HCT116 (cell line): ENCODE measurements at regions not wholly inside any gene's neighbourhood (a gene's known extent, or its start where the extent isn't known, plus 50 kb on each side); places are given as distances from the start of the nearest gene placed in this dataset.

Source experiments
- ATAC-seq: fragments of 200-7000 bp; cut with Tn5 transposase; 2 replicates; pipeline ENCODE4 v1.9.1; 2020; ENCODE audit warnings: mild to moderate bottlenecking, moderate library complexity
- BruUV-seq: library from RNA; stranded (reverse); fragments of 400-500 nt; replicated peaks from 2 replicates; lab custom pipeline; 2021; lab: Mats Ljungman, UMichigan
- CTCF ChIA-PET: fragments of 300-600 bp; sonication (Branson Sonifier 250); formaldehyde crosslinking; loops from one replicate; lab custom pipeline; 2021; ENCODE audit warnings: antibody characterized with exemption; lab: Charles Lee
- POLR2A ChIA-PET: fragments of 300-600, 350-600 bp; sonication (Branson Sonifier 250); formaldehyde crosslinking; loops from one replicate; lab custom pipeline; 2021; ENCODE audit warnings: antibody characterized with exemption; lab: Charles Lee
- RAD21 ChIA-PET, 2 experiments: fragments of 300-600 bp; sonication (Branson Sonifier 250); formaldehyde crosslinking; loops; one replicate each; lab custom pipeline; 2023; ENCODE audit warnings: low total read pairs in 2 of 2; ENCODE audit not compliant: uncharacterized antibody in 2 of 2, unreplicated experiment in 2 of 2, low non-redundant PET in 1 of 2; lab: Charles Lee
- DNase-seq: peaks from one replicate; pipeline ENCODE4 v3.0.0-alpha.2; 2010; ENCODE audit warnings: low read depth, low spot score
- H2AFZ ChIP-seq: fragments of 200-600 bp; shearing (Covaris generic), sonication (generic); 2 replicates; pipeline ENCODE4 v1.6.1; 2017; ENCODE audit warnings: low read depth, mixed run types, mixed read lengths, antibody characterized with exemption, low read length; ENCODE audit not compliant: poor library complexity, severe bottlenecking
- H3K27ac ChIP-seq: 2 replicates; pipeline ENCODE4 v1.5.1; 2012; ENCODE audit warnings: low read depth, low read length
- H3K27me3 ChIP-seq: fragments of 200-600 bp; sonication (generic); 2 replicates; pipeline ENCODE4 v1.6.1; 2016; ENCODE audit warnings: mixed run types, low read length, mixed read lengths; ENCODE audit not compliant: insufficient read depth
- H3K36me3 ChIP-seq, 2 experiments: fragments of 200-500 bp in 1 of 2; fragments of 200-600 bp in 1 of 2; sonication (Bioruptor generic) in 1 of 2; sonication (generic) in 1 of 2; 2 replicates each; pipeline versions ENCODE4 v1.5.1 to v1.6.1; 2014 to 2016; ENCODE audit warnings: low read length in 2 of 2, inconsistent platforms in 1 of 2, mixed read lengths in 1 of 2, mixed run types in 1 of 2; ENCODE audit not compliant: insufficient read depth in 2 of 2, control insufficient read depth in 1 of 2
- H3K4me1 ChIP-seq, 2 experiments: fragments of 200-600 bp in 1 of 2; sonication (generic) in 1 of 2; 2 replicates each; pipeline versions ENCODE4 v1.5.1 to v1.6.1; 2012 to 2017; ENCODE audit warnings: low read length in 2 of 2, inconsistent platforms in 1 of 2, mild to moderate bottlenecking in 1 of 2, mixed read lengths in 1 of 2, mixed run types in 1 of 2, moderate library complexity in 1 of 2; ENCODE audit not compliant: insufficient read depth in 2 of 2, control insufficient read depth in 1 of 2
- H3K4me2 ChIP-seq: fragments of 200-600 bp; sonication (generic); 2 replicates; pipeline ENCODE4 v1.6.1; 2017; ENCODE audit warnings: mixed run types, low read length, mixed read lengths
- H3K4me3 ChIP-seq, 2 experiments: fragments of 200-600 bp in 1 of 2; sonication (generic) in 1 of 2; replicated peaks in 1 of 2; 2 replicates each; pipeline ENCODE4 v1.5.1; 2011 to 2016; ENCODE audit warnings: low read length in 2 of 2, control low read depth in 1 of 2, low read depth in 1 of 2, mild to moderate bottlenecking in 1 of 2, mixed read lengths in 1 of 2, mixed run types in 1 of 2
- H3K79me2 ChIP-seq: fragments of 200-600 bp; sonication (generic); 2 replicates; pipeline ENCODE4 v1.6.1; 2017; ENCODE audit warnings: mild to moderate bottlenecking, mixed run types, low read length, moderate library complexity, mixed read lengths; ENCODE audit not compliant: insufficient read depth
- H3K9ac ChIP-seq: fragments of 200-600 bp; sonication (generic); 2 replicates; pipeline ENCODE4 v1.6.1; 2016; ENCODE audit warnings: low read length, mixed read lengths
- H3K9me2 ChIP-seq: fragments of 200-600 bp; sonication (generic), shearing (Covaris generic); 2 replicates; pipeline ENCODE4 v1.6.1; 2017; ENCODE audit warnings: mixed run types, mild to moderate bottlenecking, moderate library complexity; ENCODE audit not compliant: insufficient read depth
- H3K9me3 ChIP-seq, 2 experiments: fragments of 200-500 bp in 1 of 2; fragments of 200-600 bp in 1 of 2; sonication (Bioruptor generic) in 1 of 2; sonication (generic) in 1 of 2; 2 replicates each; pipeline ENCODE4 v1.6.1; 2014 to 2017; ENCODE audit warnings: low read length in 2 of 2, mixed read lengths in 2 of 2, inconsistent platforms in 1 of 2, low read depth in 1 of 2, mild to moderate bottlenecking in 1 of 2, mixed run types in 1 of 2, moderate library complexity in 1 of 2; ENCODE audit not compliant: control insufficient read depth in 1 of 2, insufficient read depth in 1 of 2
- H4K20me1 ChIP-seq: fragments of 200-600 bp; sonication (generic), shearing (Covaris generic); 2 replicates; pipeline ENCODE4 v1.6.1; 2017; ENCODE audit warnings: mixed run types, mild to moderate bottlenecking, moderate library complexity; ENCODE audit not compliant: insufficient read depth
- CBX3 ChIP-seq: IDR thresholded peaks from 2 replicates; pipeline ENCODE4 v1.6.1; 2012; ENCODE audit warnings: low read depth
- CEBPB ChIP-seq: IDR thresholded peaks from 2 replicates; pipeline ENCODE4 v1.6.1; 2012; ENCODE audit warnings: low read depth
- ELF1 ChIP-seq: IDR thresholded peaks from 2 replicates; pipeline ENCODE4 v1.6.1; 2012; ENCODE audit warnings: low read depth, borderline replicate concordance
- EZH2 ChIP-seq: fragments of 200-600 bp; sonication (generic); IDR thresholded peaks from 2 replicates; pipeline ENCODE4 v1.6.1; 2017; ENCODE audit warnings: antibody characterized with exemption, mixed run types
- FOSL1 ChIP-seq: IDR thresholded peaks from 2 replicates; pipeline ENCODE4 v1.6.1; 2012; ENCODE audit warnings: low read depth
- JUND ChIP-seq: IDR thresholded peaks from 2 replicates; pipeline ENCODE4 v1.6.1; 2012
- POLR2A ChIP-seq: IDR thresholded peaks from 2 replicates; pipeline ENCODE4 v1.7.0; 2011; ENCODE audit warnings: borderline replicate concordance; ENCODE audit not compliant: insufficient read depth, insufficient read length; ENCODE audit errors: extremely low read depth
- RAD21 ChIP-seq: IDR thresholded peaks from 2 replicates; pipeline ENCODE4 v1.6.1; 2012; ENCODE audit warnings: low read depth, mild to moderate bottlenecking
- SP1 ChIP-seq: IDR thresholded peaks from 2 replicates; pipeline ENCODE4 v1.6.1; 2012; ENCODE audit warnings: low read depth
- SRF ChIP-seq: IDR thresholded peaks from 2 replicates; pipeline ENCODE4 v1.6.1; 2012; ENCODE audit warnings: low read depth
- TCF7L2 ChIP-seq: IDR thresholded peaks from 2 replicates; pipeline ENCODE4 v1.7.0; 2011; ENCODE audit warnings: borderline replicate concordance, inconsistent platforms; ENCODE audit not compliant: insufficient read depth, insufficient read length; ENCODE audit errors: extremely low read depth
- YY1 ChIP-seq: IDR thresholded peaks from 2 replicates; pipeline ENCODE4 v1.6.1; 2011; ENCODE audit warnings: low read length, low read depth, moderate library complexity, mild to moderate bottlenecking; ENCODE audit not compliant: insufficient replicate concordance; ENCODE audit errors: extremely low read depth
- ZFX ChIP-seq: fragments of 450-650 bp; IDR thresholded peaks from 2 replicates; pipeline ENCODE4 v1.6.1; 2017
- ZNF274 ChIP-seq: fragments of 200-500 bp; sonication (Bioruptor generic); IDR thresholded peaks from 2 replicates; pipeline ENCODE4 v1.6.1; 2014; ENCODE audit warnings: mild to moderate bottlenecking, low read depth, low read length, inconsistent platforms
- intact Hi-C: fragments of 100-400 bp; cut with micrococcal nuclease; formaldehyde crosslinking; loops from 2 replicates; pipeline ENCODE4 v1.10.0; 2022
- TF ChIP-seq, protein P1 (sequence below): IDR thresholded peaks from 2 replicates; pipeline ENCODE4 v1.6.1; 2012
- TF ChIP-seq, protein P2 (sequence below), 3 experiments: fragments of 200-600 bp in 1 of 3; sonication (generic) in 1 of 3; IDR thresholded peaks in 2 of 3; conservative IDR thresholded peaks in 1 of 3; 2 replicates each; pipeline ENCODE4 v1.5.1; 2012 to 2017; ENCODE audit warnings: low read depth in 2 of 3, low read length in 2 of 3, antibody characterized with exemption in 1 of 3, borderline replicate concordance in 1 of 3, control low read depth in 1 of 3, mild to moderate bottlenecking in 1 of 3, mixed read lengths in 1 of 3, mixed run types in 1 of 3, moderate library complexity in 1 of 3; ENCODE audit not compliant: insufficient read depth in 1 of 3
- TF ChIP-seq, protein P3 (sequence below): IDR thresholded peaks from 2 replicates; pipeline ENCODE4 v1.6.1; 2012
- TF ChIP-seq, protein P4 (sequence below): IDR thresholded peaks from 2 replicates; pipeline ENCODE4 v1.6.1; 2011; ENCODE audit warnings: mild to moderate bottlenecking, low read length, moderate library complexity; ENCODE audit not compliant: insufficient replicate concordance; ENCODE audit errors: extremely low read depth

DNA sequence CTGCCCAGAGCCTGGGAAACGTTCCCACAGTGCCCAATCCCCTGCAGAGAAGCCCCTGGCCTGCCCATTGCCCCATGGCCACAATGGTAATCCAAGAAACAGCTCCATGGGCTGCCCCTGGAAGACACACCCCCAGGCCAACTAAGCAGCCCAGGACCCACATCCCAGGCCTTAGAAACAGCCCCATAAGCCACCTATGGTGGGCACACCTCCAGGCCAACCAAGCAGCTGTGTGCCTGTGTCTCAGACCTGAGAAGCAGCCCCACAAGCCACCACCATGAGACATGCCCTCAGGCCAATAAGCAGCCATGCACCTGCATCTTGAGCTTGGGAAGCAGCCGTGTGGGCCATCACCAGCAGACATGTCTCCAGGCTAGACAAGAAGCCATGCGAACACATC, 52.9 kb upstream of the SSBP2 start:
- peaks cover 0 to 5% of the 10 kb centered on the region in 2 experiments; a peak in 1 of 4 replicates for H3K9me3 ChIP-seq

More for the DNA sequence above, 52.9 kb upstream of the SSBP2 start:
- TF ChIP-seq ZFX (no peak), CEBPB (no peak), SRF (no peak), POLR2A (no peak), ELF1 (no peak), ZNF274 (no peak), RAD21 (no peak), TCF7L2 (no peak), YY1 (no peak), EZH2 (no peak), JUND (no peak), FOSL1 (no peak), CBX3 (no peak), SP1 (no peak)
- TF ChIP-seq, protein P1, sequence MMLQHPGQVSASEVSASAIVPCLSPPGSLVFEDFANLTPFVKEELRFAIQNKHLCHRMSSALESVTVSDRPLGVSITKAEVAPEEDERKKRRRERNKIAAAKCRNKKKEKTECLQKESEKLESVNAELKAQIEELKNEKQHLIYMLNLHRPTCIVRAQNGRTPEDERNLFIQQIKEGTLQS: no peak
- TF ChIP-seq, protein P2, sequence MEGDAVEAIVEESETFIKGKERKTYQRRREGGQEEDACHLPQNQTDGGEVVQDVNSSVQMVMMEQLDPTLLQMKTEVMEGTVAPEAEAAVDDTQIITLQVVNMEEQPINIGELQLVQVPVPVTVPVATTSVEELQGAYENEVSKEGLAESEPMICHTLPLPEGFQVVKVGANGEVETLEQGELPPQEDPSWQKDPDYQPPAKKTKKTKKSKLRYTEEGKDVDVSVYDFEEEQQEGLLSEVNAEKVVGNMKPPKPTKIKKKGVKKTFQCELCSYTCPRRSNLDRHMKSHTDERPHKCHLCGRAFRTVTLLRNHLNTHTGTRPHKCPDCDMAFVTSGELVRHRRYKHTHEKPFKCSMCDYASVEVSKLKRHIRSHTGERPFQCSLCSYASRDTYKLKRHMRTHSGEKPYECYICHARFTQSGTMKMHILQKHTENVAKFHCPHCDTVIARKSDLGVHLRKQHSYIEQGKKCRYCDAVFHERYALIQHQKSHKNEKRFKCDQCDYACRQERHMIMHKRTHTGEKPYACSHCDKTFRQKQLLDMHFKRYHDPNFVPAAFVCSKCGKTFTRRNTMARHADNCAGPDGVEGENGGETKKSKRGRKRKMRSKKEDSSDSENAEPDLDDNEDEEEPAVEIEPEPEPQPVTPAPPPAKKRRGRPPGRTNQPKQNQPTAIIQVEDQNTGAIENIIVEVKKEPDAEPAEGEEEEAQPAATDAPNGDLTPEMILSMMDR (IDR thresholded peaks at IDR 0.05 in 2 of 3, conservative IDR thresholded peaks at IDR 0.05 in 1 of 3; ENCODE audit: borderline replicate concordance in 1 of 3, insufficient read depth in 1 of 3, low read depth in 2 of 3, low read length in 2 of 3): no peak
- TF ChIP-seq, protein P3, sequence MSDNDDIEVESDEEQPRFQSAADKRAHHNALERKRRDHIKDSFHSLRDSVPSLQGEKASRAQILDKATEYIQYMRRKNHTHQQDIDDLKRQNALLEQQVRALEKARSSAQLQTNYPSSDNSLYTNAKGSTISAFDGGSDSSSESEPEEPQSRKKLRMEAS: no peak
- TF ChIP-seq, protein P4, sequence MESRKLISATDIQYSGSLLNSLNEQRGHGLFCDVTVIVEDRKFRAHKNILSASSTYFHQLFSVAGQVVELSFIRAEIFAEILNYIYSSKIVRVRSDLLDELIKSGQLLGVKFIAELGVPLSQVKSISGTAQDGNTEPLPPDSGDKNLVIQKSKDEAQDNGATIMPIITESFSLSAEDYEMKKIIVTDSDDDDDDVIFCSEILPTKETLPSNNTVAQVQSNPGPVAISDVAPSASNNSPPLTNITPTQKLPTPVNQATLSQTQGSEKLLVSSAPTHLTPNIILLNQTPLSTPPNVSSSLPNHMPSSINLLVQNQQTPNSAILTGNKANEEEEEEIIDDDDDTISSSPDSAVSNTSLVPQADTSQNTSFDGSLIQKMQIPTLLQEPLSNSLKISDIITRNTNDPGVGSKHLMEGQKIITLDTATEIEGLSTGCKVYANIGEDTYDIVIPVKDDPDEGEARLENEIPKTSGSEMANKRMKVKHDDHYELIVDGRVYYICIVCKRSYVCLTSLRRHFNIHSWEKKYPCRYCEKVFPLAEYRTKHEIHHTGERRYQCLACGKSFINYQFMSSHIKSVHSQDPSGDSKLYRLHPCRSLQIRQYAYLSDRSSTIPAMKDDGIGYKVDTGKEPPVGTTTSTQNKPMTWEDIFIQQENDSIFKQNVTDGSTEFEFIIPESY: no peak
- TF ChIP-seq, all 23 proteins: peak for 0
- H3K27ac ChIP-seq: no peak overlapping the region
- no peaks in the 10 kb centered on the region for H3K27me3 ChIP-seq
- ATAC-seq: no peak
- no peak overlapping the region for H3K4me2 ChIP-seq
- RAD21 ChIA-PET: no interaction called here
- H3K4me1 ChIP-seq: peaks cover 0 to 9% of the 10 kb centered on the region in 2 experiments; a peak in 1 of 4 replicates
- no peaks in the 10 kb centered on the region for H3K79me2 ChIP-seq
- H2AFZ ChIP-seq: no peak overlapping the region
- intact Hi-C loops: no loop called here
- H3K36me3 ChIP-seq: no peaks in the 10 kb centered on the region
- H3K9ac ChIP-seq: no peak overlapping the region
- no peak for DNase-seq
- POLR2A ChIA-PET: no interaction called here
- H3K9me2 ChIP-seq: no peaks in the 10 kb centered on the region
- CTCF ChIA-PET: no interaction called here
- H4K20me1 ChIP-seq: no peaks in the 10 kb centered on the region
- no peak overlapping the region for H3K4me3 ChIP-seq
- no TSS peak for BruUV-seq
